Astrocyte (in vitro differentiated cells and primary cell): ENCODE measurements at regions not wholly inside any gene's neighbourhood (a gene's known extent, or its start where the extent isn't known, plus 50 kb on each side); places are given as distances from the start of the nearest gene placed in this dataset.

Source experiments
- CTCF ChIP-seq: IDR thresholded peaks from 2 replicates; pipeline ENCODE4 v1.5.1; 2011; ENCODE audit warnings: low read depth, mild to moderate bottlenecking, inconsistent platforms, low read length, moderate library complexity; ENCODE audit not compliant: insufficient read depth
- EZH2 ChIP-seq: IDR thresholded peaks from 2 replicates; pipeline ENCODE4 v1.6.1; 2012; ENCODE audit warnings: mild to moderate bottlenecking, low read length, inconsistent platforms; ENCODE audit not compliant: insufficient read depth

DNA sequence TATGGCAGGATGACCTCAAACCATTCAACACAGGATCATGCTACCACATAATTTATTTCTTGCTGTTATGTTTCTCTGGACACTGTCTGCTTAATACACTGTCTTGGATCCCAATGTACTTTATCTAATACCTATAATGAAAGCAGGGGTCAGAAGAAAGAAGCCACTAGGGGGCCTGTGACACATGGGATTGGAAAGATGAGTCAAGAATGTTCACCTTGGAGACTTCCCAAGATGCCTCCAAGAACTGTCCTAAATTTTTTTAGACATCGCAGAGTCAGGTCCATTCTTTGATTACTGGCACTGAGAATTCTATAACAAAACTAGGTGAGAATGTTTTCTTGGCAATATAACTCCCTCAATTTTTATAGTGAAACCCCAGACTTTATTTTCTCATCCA lies 305.8 kb upstream of the SMARCA2 start:
- TF ChIP-seq CTCF: no peak
- TF ChIP-seq EZH2: no peak
